ENCODE measurements at regions not wholly inside any gene's neighbourhood (a gene's known extent, or its start where the extent isn't known, plus 50 kb on each side); places are given as distances from the start of the nearest gene placed in this dataset.

DNA sequence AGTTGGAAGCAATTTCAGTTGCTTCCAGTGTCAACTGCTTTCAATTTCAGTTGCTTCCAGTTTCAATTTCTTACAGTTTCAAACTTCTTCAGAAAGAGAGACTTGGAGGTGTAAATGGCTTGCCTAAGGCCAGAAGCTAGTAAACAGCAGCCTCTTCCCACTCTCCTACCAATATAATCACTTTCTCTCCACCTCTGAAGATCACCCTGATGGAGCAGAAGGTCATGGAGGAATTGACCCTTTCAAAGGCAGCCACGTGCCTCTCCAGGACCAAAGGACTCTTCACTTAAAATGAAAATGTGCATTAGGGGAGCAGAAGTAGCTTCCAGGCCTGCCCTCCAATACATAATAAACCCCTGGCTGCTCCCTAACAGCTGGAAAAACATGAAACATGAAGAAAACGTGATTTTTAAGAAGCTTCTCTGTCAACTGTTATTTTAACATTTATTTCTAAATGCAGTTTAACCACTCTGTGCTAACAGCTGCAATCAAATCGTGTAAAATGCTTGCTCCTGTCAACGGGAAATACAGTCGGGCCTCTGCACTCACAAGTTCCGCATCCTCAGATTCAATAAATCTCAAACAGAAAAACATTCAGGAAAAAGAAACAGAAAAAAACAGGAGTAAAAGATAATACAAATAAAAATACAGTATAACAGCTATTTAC, 1020.6 kb downstream of the XPNPEP1 start:
- in situ Hi-C loops (cut with MboI; ENCODE audit: low sequenced_read_pairs), result no loop called here

DNA sequence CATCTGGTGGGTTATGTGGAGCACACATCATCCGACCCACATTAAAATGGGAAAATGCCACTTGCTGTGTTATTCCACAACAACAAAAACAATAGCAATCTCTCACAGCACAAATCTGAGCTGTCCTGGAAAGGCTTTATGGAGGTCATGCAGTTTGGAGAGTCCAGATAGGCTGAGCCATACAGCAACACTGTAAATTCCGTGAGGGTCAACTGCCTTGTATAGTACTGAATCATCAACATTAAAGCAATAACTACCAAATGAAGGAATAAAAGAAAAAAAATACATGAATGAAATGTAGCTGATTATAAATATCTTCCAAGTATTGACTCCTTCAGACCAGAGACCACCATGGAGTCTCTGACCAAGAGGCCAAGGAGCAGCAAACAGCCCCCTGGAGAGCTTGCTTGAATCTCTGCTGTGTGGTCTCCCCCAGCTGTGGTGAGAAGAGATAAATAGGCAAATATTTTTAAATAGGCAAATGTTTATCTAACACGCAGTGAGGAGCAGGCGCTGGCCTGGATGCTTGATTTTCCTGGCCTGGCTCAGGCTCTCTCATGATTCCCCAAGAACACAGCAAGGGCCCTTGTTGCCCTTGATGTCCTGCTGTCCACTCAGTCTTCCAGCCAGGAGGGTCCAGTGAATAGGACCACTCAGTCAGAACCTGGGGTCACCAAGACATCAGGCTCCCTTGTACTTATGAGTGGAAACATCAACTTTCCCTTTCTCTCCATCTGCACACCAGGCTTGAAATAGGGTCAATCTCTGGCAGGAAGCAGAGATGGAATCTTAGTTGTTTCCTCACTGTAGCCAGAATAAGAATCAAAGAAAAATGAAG, 1021.3 kb downstream of the XPNPEP1 start:
- in situ Hi-C loops (cut with MboI; ENCODE audit: low sequenced_read_pairs), result no loop called here

DNA sequence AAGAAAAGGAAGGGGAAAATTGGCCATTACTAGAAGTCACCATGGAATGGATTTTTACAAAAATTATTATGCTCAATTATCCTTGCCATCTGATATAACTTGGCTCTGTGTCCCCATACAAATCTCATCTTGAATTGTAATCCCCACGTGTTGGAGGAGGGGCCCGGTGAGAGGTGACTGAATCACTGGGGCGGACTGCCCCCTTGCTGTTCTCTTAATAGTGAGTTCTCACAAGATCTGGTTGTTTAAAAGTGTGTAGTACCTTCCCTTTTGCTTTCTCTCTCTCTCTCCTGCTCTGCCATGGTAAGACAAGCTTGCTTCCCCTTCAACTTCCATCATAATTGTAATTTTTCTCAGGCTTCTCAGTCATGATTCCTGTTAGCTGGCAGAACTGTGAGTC, 1023.6 kb downstream of the XPNPEP1 start:
- in situ Hi-C loops (cut with MboI; ENCODE audit: low sequenced_read_pairs), result no loop called here

DNA sequence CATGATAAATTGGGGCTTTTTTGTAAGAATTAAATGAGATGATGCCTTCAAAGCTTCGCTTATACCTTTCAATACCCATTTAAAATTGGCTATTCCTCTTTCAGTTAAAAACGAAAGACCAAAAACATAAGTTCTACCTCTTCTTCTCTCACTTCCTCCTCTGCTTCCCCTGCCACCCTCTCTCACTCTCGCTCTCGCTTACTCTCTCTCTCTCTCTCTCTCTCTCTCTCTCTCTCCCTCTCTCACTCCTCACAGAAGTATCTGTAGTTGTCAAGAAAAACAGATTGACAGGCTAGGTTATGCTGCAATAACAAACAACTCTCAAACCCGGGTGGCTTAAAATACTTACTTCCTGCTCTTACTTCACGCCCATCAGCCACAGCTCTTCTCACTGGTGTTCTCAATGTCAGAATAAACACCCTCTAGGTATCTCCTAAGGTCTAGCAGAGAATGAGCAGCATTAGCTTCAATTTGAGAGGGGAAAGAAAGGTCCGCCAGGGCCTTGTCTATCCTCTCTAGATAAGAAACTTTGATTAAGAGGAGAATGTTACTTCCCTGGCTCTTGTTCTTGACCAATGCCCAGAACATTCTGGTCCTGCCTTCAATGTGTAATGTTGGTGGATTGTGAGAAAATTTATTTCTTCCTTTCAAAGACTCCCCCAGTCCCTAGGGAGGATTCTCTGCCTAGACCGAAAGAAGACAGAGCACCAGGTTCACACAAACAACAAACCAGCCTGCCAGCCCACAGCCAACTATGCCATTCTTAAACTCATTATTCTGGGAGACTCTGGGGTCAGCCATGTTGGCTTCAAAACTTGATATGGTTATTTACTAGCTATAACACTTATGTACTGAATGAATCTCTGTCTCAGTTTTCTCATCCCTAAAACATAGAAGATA, 1028.7 kb downstream of the XPNPEP1 start:
- in situ Hi-C loops (cut with MboI; ENCODE audit: low sequenced_read_pairs), result no loop called here

DNA sequence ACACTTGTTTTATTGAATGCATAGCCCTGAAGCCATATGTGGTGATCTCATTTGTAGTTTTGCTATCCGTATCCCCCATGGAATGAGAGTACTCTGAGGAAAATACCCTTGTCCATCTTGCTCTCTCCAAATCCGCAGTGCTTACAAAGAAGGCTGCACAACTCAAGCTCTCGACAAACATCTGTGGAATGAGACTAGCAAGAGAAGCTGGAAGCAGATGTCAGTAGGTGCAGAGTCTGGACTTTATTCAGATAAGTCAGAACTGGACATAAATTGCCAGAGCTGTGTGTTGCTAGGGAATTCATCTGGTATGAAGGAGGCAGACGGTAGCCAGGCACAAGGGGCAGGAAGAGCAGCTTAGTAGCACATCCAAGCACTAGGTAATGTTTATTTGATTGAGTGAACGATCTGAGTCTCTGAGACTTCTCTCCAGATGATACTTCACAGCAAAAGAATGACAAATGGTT, 1046.2 kb downstream of the XPNPEP1 start:
- in situ Hi-C loops (cut with MboI; ENCODE audit: low sequenced_read_pairs), result no loop called here

DNA sequence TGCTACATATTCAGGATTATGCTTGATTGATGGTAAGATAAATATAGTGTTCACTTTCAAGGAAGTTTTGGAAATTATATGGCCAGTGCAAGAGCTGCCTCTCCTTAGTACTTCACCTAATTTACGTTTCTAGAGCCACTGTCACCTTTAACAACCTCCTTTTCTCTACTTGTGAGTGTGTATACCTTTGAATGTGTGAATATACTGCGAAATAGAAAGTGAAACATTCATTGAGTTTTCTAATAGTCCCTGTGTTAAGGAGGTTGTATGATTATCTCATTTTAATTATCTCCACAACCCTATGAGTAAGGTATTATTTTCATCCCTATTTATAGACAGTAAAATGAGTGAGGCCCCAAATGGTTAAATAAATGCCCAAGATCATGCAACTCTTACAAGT, 1050.5 kb downstream of the XPNPEP1 start:
- in situ Hi-C loops (cut with MboI; ENCODE audit: low sequenced_read_pairs), result no loop called here

DNA sequence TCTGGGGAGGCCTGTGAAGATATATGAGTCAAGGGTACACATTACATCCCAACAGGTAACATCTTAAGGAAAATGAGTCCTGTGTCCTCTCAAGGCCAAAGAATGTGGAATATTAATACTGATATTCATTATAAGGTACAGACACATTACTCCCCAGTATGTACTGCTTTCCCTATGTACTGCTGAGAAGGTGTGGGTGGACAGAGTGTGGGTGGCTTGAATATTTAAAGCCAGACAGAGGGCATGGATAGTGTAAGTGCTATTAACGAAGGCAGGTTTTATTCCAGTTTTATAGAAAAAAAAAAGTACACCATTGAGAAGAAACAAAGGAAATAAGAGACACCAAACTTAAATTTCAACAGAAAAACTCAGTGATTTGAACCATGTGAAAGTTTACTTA, 1054.4 kb downstream of the XPNPEP1 start:
- in situ Hi-C loops (cut with MboI; ENCODE audit: low sequenced_read_pairs), result no loop called here

DNA sequence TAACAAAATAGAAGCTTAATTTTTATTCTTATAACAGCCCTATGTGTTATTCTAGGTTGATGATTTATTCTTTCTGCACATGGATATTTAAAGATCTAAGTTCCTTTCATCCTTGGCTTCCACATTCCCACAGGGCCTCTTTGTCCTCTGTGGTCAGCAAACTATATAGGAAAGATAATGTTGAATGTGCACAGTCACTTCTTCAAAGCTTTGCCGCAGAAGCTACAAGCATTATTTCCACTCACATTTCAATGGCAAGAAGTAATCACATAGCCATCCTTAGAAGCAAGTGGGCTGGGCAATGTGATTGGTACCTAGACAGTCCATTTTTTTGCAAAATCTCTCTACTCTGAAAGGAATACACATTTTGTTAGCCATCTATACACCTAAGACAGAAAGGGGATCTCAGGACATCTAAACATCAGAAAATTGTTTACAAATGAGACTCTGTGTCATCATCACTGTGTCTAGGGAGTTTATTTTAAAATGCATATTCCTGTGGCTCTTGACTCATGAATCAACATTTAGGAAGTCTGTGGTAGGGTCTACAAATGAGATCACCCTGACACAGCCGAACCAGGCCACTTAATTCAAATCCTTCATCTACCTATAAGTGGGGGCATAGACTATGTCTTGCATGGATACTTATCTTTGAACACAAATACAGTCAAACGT, 1060.5 kb downstream of the XPNPEP1 start:
- in situ Hi-C loops (cut with MboI; ENCODE audit: low sequenced_read_pairs), result no loop called here

DNA sequence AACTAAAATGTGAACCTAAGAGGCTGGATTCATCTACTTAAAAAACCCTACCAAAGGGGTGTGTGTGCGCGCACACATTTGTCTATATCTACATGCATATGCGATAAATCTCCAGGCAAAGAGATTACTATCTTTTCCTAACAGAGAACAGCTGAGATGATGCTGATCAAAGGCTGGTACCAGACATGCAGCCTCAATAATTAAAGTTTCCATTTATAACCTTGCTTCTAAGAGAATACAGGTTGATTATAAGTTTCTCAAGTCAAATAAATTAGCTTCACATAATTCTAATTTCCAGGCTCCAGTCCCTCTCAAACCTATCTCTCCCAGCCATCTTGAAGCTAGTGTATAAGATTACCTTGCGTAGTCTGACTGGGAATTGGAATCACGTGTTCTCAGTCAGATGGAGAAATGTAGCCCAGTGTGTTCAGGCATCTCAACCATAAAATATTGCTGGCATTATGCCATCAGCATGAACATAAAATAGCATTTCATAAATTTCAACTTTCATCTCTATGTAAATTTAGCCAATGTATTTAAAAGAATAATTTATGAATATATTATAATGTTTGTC, 1062.0 kb downstream of the XPNPEP1 start:
- in situ Hi-C loops (cut with MboI; ENCODE audit: low sequenced_read_pairs), result no loop called here

DNA sequence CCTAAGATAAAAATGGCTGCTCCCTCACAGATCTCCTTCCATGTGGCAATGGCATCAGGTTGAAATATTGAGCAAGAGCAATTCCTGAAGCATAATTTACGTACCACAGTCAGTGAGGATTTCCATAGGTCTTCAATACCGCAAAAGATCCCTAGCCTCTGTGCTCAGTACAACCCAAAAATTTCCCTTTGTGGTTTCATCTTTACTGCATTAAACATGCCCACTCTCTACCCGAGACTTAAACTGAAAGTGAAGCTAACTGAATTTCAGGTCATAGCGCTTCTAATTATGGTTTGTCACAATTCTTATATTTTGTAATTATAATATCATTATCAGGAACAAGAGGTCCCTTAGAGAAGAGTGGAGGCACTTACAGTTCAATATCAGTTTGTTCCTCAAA, 1071.1 kb downstream of the XPNPEP1 start:
- in situ Hi-C loops (cut with MboI; ENCODE audit: low sequenced_read_pairs), result no loop called here

DNA sequence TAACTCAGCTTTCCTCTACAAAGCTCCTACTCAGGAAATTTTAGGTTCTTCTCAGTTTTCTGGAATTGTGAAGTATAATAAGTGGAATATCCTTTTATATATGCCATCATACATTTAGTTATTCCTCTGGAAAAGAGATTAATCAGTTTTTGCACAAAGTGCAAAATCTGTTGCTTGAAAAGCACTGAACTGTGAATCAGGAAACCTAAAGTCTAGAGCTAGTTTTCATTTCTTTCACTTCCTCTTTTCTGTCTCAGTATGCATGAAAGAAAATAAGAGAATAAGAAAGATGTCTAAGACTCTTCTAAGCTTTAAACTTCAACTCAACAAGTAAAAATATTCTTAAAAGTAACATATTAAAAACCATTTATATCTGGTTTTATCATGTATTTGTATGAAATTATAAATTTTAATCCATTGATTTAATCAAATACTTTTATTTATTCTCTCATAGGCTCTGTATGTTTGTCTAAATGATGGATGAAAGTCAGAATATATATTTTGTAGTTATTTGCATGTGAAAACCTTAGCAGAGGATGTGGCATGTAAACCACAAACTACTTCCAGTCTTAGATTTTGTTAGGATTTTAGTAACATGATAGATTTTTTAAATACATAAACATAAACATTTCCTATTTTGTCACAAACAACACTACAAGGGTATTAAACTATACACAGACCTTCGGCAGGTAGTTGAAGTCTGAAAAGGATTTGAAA, 1073.0 kb downstream of the XPNPEP1 start:
- in situ Hi-C loops (cut with MboI; ENCODE audit: low sequenced_read_pairs), result no loop called here

DNA sequence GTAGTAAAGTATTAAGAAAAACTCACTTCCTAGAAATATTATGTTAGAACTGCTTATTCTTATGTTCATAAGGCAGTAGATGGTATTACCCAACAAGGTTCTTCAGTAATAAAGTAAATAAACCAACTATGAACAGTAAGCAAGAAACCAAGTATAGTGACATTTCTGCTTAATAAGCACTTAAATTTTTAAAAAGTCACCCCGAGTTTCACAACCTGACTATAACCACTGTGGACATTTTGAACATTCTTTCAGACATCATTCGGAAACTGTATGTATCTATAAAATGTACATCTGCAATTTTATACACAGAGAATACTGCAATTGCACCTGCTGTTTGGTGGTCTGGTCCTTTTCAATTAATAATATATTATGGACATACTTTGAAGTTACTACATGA, 1073.6 kb downstream of the XPNPEP1 start:
- in situ Hi-C loops (cut with MboI; ENCODE audit: low sequenced_read_pairs), result no loop called here

DNA sequence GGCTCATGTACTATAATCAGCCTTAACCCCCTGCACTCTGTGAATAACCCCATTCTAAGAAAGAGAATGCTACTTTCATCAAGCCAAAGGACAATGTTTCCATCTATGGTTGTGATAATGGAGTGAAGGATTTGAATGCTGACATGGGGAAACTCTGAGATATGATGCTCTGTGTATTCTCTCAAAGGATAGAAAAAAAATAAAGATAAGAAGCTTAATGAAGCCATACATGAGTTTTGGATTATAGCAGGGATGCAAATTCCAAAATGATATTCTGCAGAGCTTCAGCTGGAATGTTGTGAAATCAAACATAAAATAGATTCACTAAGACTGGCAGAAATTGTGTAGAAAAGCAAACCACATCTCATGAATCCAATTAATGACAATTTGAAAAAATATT, 1074.1 kb downstream of the XPNPEP1 start:
- in situ Hi-C loops (cut with MboI; ENCODE audit: low sequenced_read_pairs), result no loop called here

DNA sequence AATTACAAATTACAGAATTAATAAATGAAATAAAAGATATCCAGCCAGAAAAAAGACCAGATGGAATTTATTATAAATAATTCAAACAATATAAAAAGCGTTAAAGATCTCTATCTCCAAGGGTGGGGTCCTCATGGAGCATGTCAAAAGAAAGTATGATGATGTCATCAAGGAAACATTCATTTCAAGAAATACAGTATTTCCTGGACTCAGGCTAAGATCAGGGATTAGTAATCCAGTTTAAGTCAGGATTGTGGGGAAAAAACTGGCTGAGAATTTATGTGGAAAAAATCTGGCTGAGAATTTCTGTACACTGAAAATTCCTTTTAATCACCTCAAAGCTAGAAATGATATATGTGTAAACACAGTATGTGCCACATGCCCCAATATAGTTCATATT, 1075.3 kb downstream of the XPNPEP1 start:
- in situ Hi-C loops (cut with MboI; ENCODE audit: low sequenced_read_pairs), result no loop called here

DNA sequence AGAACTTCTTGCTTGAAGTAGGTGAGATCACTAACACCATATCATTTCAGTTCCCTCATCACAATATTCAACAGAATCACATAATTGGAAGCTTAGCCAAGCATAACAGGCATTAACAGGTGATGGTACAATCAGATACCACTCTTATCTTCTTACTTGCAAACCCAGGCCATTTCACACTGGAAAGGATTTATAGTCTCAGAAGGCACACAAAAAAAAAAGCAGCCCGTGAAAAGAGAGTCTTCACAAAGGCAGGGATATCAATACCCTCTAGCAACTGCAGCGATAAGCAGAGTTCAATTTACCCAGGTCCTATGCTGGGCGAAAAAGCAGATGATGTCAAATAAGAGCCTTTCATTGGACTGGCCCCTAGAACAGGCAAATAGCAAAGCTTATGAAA, 1082.4 kb downstream of the XPNPEP1 start:
- in situ Hi-C loops (cut with MboI; ENCODE audit: low sequenced_read_pairs), result no loop called here

DNA sequence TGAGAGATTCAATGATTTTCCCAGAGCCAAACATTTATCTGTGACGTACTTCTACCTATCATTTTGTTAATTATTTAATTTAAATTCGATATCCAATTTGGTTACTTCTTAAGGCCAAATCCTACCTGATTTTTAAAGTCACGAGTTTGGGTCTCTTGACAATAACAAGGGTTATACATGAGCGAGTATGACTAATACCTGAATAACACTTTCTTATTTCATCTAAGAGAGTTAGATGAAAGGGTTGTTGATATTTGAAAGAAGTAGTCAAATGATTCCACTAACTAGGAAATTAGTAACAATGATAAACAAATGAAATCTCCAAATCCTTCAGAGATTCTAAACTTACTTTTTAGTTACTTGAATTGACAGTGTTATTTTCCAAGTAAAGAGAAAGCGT, 1086.9 kb downstream of the XPNPEP1 start:
- in situ Hi-C loops (cut with MboI; ENCODE audit: low sequenced_read_pairs), result no loop called here

DNA sequence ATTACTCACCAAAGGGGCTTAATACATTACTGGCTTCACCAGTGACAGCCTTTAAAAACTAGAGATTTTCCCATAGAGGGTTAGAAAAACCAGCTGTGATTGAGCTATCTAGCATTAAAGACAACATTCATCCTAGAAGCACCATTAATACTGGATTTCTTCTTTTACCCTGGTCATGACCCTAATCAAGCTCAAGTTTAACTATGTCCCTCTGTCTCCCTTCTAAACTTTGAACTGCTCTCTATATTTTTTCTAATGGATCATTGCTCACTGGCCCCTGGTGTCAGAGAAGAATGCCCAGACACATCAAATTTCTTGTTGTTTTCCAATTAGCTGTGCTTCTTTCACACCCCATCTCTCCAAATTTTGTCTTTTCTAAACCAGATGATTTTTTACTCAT, 1101.3 kb downstream of the XPNPEP1 start:
- in situ Hi-C loops (cut with MboI; ENCODE audit: low sequenced_read_pairs), result no loop called here

DNA sequence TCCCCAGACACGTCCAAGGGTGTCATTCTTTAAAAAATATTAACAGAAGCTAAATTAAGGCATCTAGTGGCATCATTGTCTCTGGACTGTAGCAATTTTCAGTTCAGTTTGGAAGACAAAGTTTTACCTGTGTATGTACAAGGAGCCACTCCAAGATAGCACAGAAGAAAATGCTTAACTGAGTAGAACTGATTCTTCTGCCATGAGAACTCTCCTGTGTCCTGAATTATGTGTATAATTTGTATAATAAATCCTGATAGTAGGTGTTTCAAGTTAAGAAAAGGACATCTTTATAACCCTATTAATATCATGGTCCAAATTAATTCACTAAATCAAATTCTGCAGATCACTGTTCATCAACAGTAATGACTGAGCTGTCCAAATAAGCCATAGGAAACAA, 1104.0 kb downstream of the XPNPEP1 start:
- in situ Hi-C loops (cut with MboI; ENCODE audit: low sequenced_read_pairs), result no loop called here

DNA sequence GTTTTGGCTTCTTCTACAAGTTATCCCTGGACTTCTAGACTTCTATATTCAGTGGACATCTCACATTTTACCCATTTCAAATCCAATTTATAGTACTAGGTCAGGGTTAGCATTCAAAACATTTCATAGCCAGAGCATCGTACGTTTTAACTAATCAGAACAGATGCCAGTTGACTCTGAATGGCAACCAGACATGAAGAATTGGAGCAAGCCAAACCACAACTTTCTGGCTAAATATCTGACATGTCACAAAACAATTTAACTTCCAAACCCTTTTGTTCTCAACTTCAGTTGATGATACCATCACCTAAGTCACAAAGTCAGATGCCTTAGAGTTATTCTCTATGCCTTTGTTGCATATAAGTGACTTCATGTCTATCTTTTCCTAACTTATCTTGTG, 1105.7 kb downstream of the XPNPEP1 start:
- in situ Hi-C loops (cut with MboI; ENCODE audit: low sequenced_read_pairs), result no loop called here

DNA sequence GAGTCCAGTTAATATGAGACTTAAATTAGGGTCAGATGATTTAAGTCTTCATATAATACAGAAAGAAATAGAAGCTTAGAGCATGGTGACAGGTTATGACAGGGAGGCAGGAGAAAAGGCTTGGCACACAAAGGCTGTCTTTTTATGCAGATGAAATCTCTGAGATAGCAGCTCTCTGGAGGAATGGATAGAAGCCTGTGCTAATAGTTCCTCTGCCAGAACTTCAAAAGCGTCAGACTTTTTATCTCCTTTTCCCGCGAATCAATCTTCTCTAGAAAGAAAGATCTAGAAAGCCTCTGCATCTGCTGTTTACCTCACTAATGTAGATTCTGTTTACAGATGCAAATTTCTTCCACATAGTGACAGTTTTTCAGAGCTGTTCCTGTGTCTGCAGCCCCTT, 1106.2 kb downstream of the XPNPEP1 start:
- in situ Hi-C loops (cut with MboI; ENCODE audit: low sequenced_read_pairs), result no loop called here
